ENCODE measurements at regions not wholly inside any gene's neighbourhood (a gene's known extent, or its start where the extent isn't known, plus 50 kb on each side); places are given as distances from the start of the nearest gene placed in this dataset.
"Not testable (repeated sequence)": the region's sequence is repeated elsewhere in the genome, so short reads cannot be mapped to it uniquely, and the experiment has no call there.

DNA sequence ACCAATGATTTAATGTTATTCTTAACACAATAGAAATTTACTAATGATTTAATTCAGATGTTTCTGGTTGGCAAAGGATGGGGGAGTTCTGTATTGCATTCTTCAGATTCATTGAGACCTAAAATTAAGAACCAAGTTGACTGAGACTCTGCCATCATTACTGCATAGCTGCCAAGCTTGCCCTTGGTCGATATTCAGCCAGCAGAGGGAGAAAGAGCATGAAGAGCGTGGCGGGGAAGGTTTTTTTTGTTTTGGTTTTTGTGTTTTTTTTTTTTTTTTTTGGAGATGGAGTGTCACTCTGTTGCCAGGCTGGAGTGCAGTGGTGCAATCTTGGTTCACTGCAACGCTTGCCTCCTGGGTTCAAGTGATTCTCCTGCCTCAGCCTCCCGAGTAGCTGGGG is 659.4 kb upstream of the EEF2KMT start:
- H3K36me3 Mint-ChIP-seq: no peaks in the 10 kb centered on the region
- H3K9me3 Mint-ChIP-seq: peaks cover 3% of the 10 kb centered on the region
- no peaks in the 10 kb centered on the region for H3K4me1 Mint-ChIP-seq (ENCODE audit: low read depth in 2 of 2)
- no peak for DNase-seq (ENCODE audit: low spot score)
- peaks cover 0 to 9% of the 10 kb centered on the region in 2 donors for H3K27me3 Mint-ChIP-seq
- no peak overlapping the region for H3K27ac Mint-ChIP-seq
- no peak for ATAC-seq
- H3K4me3 Mint-ChIP-seq: no peak overlapping the region

DNA sequence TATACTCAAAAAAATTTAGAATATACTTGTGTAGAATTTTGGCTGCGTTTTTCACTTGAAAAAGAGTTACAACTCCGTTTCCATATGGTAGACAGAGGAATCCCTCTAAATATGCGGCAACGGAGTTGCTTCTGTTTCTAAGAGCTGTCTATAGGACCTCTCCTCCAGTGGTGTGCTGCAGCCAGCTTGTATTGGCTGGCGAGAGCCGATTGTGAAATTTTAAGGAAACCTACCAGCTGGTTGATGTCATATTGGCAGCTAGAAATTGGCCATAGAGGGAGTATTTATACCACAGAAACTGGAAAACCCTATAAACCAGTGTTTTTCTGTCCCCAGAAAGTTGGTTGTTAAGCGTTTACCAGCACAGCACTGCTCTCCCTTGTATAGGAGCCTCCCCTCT is 655.8 kb upstream of the EEF2KMT start:
- H3K9me3 Mint-ChIP-seq: peaks cover 6% of the 10 kb centered on the region
- no peaks in the 10 kb centered on the region for H3K4me1 Mint-ChIP-seq (ENCODE audit: low read depth in 2 of 2)
- no peak overlapping the region for H3K4me3 Mint-ChIP-seq
- DNase-seq (ENCODE audit: low spot score): no peak
- peaks cover 0 to 7% of the 10 kb centered on the region in 2 donors for H3K27me3 Mint-ChIP-seq
- H3K36me3 Mint-ChIP-seq: no peaks in the 10 kb centered on the region
- ATAC-seq: no peak
- H3K27ac Mint-ChIP-seq: no peak overlapping the region

DNA sequence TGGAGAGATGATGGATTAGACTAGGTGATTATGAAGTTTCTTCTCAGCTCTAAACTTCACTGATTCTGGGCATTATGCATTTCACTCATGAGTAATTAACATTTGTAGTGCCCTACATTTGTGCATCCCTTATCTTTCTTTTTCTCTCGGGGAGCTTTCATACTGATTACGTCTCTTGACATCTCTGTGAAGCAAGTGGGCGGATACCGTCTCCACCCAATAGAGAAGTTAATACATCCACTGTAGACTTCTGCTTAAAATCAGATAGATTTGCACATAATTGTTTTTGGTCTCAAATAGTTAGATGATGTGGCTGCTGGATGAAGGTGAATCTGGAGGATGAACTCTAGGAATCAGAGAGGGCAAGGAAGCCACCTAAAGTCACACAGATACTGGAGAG is 653.6 kb upstream of the EEF2KMT start:
- no peak for ATAC-seq
- no peak overlapping the region for H3K27ac Mint-ChIP-seq
- peaks cover 4% of the 10 kb centered on the region for H3K36me3 Mint-ChIP-seq
- DNase-seq (ENCODE audit: low spot score): no peak
- peaks cover 3% of the 10 kb centered on the region for H3K9me3 Mint-ChIP-seq
- no peaks in the 10 kb centered on the region for H3K4me1 Mint-ChIP-seq (ENCODE audit: low read depth in 2 of 2)
- H3K4me3 Mint-ChIP-seq: no peak overlapping the region
- H3K27me3 Mint-ChIP-seq: peaks cover 0 to 5% of the 10 kb centered on the region in 2 donors

DNA sequence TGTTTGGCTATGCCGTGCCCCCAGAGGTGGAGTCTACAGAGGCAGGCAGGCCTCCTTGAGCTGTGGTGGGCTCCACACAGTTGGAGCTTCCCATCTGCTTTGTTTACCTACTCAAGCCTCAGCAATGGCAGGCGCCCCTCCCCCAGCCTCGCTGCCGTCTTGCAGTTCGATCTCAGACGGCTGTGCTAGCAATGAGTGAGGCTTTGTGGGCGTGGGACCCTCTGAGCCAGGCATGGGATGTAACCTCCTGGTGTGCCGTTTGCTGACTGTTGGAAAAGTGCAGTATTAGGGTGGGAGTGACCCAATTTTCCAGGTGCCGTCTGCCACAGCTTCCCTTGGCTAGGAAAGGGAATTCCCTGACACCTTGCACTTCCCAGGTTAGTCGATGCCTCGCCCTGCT is 652.8 kb upstream of the EEF2KMT start:
- not testable (repeated sequence) for H3K4me3 Mint-ChIP-seq; DNase-seq (ENCODE audit: low spot score)

DNA sequence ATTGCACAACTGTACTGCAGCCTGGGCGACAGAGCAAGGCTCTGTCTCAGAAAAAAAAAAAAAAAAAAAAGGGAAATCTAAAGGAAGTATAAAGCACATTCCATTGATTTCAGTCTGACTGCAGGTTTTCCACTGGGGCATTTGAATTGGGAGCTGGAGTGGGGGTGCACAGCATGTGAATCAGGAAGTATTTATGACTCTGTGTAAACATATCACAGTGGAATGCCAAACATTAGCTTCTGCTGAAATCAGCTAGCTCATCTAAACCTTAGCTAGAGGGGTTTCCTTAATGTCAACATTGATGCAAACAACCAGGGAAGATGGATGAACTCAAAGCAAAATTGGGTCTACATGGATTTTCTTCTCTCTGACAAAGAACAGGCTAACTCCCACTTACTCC is 641.0 kb upstream of the EEF2KMT start:
- no peaks in the 10 kb centered on the region for H3K4me1 Mint-ChIP-seq (ENCODE audit: low read depth in 2 of 2)
- H3K36me3 Mint-ChIP-seq: no peaks in the 10 kb centered on the region
- H3K4me3 Mint-ChIP-seq: no peak overlapping the region
- H3K9me3 Mint-ChIP-seq: no peaks in the 10 kb centered on the region
- H3K27ac Mint-ChIP-seq: no peak overlapping the region
- DNase-seq (ENCODE audit: low spot score) (no peak), ATAC-seq (no peak)
- H3K27me3 Mint-ChIP-seq: no peaks in the 10 kb centered on the region

More for the DNA sequence above, 652.8 kb upstream of the EEF2KMT start:
- H3K27me3 Mint-ChIP-seq; H3K27ac Mint-ChIP-seq; H3K4me1 Mint-ChIP-seq (ENCODE audit: low read depth in 2 of 2); ATAC-seq; H3K36me3 Mint-ChIP-seq; H3K9me3 Mint-ChIP-seq: not testable (repeated sequence)

- no peaks in the 10 kb centered on the region for H3K27me3 Mint-ChIP-seq
- ATAC-seq: no peak
- no peak overlapping the region for H3K27ac Mint-ChIP-seq
- H3K4me3 Mint-ChIP-seq: no peak overlapping the region
- no peaks in the 10 kb centered on the region for H3K4me1 Mint-ChIP-seq (ENCODE audit: low read depth in 2 of 2)
- H3K9me3 Mint-ChIP-seq: no peaks in the 10 kb centered on the region
- H3K36me3 Mint-ChIP-seq: no peaks in the 10 kb centered on the region
- DNase-seq (ENCODE audit: low spot score): no peak
These were observed 638.8 kb upstream of the EEF2KMT start for GRCh38 chr16:5736209-5736930.

DNA sequence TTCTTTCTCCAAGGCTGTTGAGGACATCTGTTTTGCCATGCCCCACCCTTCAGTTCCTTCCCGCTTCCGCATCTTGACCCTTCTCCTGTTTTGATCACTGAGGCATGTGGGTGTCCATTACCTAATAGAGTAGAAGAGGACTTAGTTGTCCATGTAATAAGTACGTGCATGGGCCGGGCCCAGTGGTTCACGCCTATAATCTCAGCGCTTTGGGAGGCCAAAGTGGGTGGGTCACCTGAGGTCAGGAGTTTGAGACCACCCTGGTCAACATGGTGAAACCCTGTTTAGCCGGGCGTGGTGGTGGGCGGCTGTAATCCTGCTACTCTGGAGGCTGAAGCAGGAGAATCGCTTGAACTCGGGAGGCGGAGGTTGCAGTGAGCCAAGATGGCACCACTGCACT is 637.8 kb upstream of the EEF2KMT start:
- no peak for ATAC-seq
- Mint-ChIP-seq H3K27me3 (no peaks in the 10 kb centered on the region), H3K27ac (no peak overlapping the region), H3K36me3 (no peaks in the 10 kb centered on the region), H3K4me3 (no peak overlapping the region), H3K9me3 (no peaks in the 10 kb centered on the region), H3K4me1 (ENCODE audit: low read depth in 2 of 2) (no peaks in the 10 kb centered on the region)
- no peak for DNase-seq (ENCODE audit: low spot score)

GRCh38 chr16:5730783-5731182 is 633.2 kb upstream of the EEF2KMT start:
- no peak for DNase-seq (ENCODE audit: low spot score)
- Mint-ChIP-seq H3K27ac (no peak overlapping the region), H3K4me1 (ENCODE audit: low read depth in 2 of 2) (no peaks in the 10 kb centered on the region), H3K4me3 (no peak overlapping the region), H3K9me3 (no peaks in the 10 kb centered on the region), H3K36me3 (no peaks in the 10 kb centered on the region), H3K27me3 (no peaks in the 10 kb centered on the region)
- ATAC-seq: no peak

DNA sequence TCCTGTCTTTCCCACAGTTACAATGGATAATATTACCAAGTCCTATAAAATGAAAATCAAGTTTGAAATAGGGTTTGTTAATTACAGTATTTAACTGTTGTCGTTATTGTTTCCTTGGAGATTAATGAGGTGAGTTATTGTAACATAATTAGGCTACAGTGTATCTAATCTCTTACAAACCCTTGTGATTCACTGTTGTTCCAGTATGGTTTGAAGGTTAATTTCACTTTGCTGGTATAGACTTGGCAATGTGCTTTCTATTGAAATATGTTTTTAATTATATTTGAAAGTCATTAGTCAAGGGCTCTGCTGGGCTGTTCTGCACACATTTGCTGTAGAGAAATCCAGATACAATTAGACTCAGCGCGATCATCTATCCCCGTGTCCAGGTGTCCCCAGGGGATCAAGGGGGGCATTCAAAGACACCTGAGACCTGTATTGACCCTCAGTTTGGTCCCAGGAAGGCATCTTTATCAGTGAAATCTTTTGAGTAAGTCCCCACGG is 624.6 kb upstream of the EEF2KMT start:
- DNase-seq (ENCODE audit: low spot score) (no peak), ATAC-seq (no peak)
- Mint-ChIP-seq H3K4me3 (no peak overlapping the region), H3K4me1 (ENCODE audit: low read depth in 2 of 2) (no peaks in the 10 kb centered on the region), H3K9me3 (no peaks in the 10 kb centered on the region), H3K36me3 (no peaks in the 10 kb centered on the region), H3K27ac (no peak overlapping the region), H3K27me3 (no peaks in the 10 kb centered on the region)

- peaks cover 6% of the 10 kb centered on the region for H3K9me3 Mint-ChIP-seq
- DNase-seq (ENCODE audit: low spot score) (no peak), ATAC-seq (no peak)
- no peak overlapping the region for H3K4me3 Mint-ChIP-seq
- H3K4me1 Mint-ChIP-seq (ENCODE audit: low read depth in 2 of 2): no peaks in the 10 kb centered on the region
- H3K27me3 Mint-ChIP-seq: no peaks in the 10 kb centered on the region
- H3K36me3 Mint-ChIP-seq: no peaks in the 10 kb centered on the region
- no peak overlapping the region for H3K27ac Mint-ChIP-seq
These were observed 617.6 kb upstream of the EEF2KMT start for GRCh38 chr16:5715155-5715554.

- Mint-ChIP-seq H3K4me3 (no peak overlapping the region), H3K27me3 (no peaks in the 10 kb centered on the region), H3K36me3 (no peaks in the 10 kb centered on the region), H3K9me3 (peaks cover 6% of the 10 kb centered on the region), H3K4me1 (ENCODE audit: low read depth in 2 of 2) (no peaks in the 10 kb centered on the region), H3K27ac (no peak overlapping the region)
- DNase-seq (ENCODE audit: low spot score) (no peak), ATAC-seq (no peak)
These were observed 612.3 kb upstream of the EEF2KMT start for GRCh38 chr16:5709889-5710288.

- ATAC-seq (no peak), DNase-seq (ENCODE audit: low spot score) (no peak)
- Mint-ChIP-seq H3K9me3 (peaks cover 16% of the 10 kb centered on the region), H3K4me1 (ENCODE audit: low read depth in 2 of 2) (no peaks in the 10 kb centered on the region), H3K27ac (no peak overlapping the region), H3K27me3 (no peaks in the 10 kb centered on the region), H3K36me3 (peaks cover 7% of the 10 kb centered on the region), H3K4me3 (no peak overlapping the region)
These were observed 608.6 kb upstream of the EEF2KMT start for GRCh38 chr16:5706211-5706610.

DNA sequence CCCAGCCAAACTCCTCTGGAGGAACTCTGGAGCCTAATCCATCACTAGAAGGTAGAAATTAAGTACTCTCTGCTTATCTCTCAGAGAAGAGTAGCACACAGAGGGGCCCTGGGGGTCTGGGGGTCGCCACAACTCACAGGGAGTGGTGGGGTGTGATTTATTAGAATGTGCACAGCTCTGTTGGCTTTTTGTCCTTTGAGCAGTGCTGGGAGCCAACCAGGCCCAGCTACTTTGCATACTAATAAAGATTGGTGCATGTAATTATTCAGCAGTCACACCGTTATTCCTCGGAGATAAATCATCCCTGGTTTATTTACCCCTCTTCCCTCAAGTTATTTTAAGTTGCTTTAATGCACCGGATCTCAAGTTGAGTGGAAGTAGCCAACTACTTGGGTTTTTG is 606.7 kb upstream of the EEF2KMT start:
- no peaks in the 10 kb centered on the region for H3K4me1 Mint-ChIP-seq (ENCODE audit: low read depth in 2 of 2)
- H3K27me3 Mint-ChIP-seq: no peaks in the 10 kb centered on the region
- DNase-seq (ENCODE audit: low spot score) (no peak), ATAC-seq (no peak)
- H3K27ac Mint-ChIP-seq: no peak overlapping the region
- H3K36me3 Mint-ChIP-seq: peaks cover 7% of the 10 kb centered on the region
- H3K9me3 Mint-ChIP-seq: peaks cover 13% of the 10 kb centered on the region
- H3K4me3 Mint-ChIP-seq: no peak overlapping the region

GRCh38 chr16:5693426-5693825 is 595.8 kb upstream of the EEF2KMT start:
- DNase-seq (ENCODE audit: low spot score) (no peak), ATAC-seq (no peak)
- Mint-ChIP-seq H3K4me3 (no peak overlapping the region), H3K9me3 (no peaks in the 10 kb centered on the region), H3K36me3 (no peaks in the 10 kb centered on the region), H3K27me3 (peaks cover 2 to 21% of the 10 kb centered on the region in 2 donors), H3K4me1 (ENCODE audit: low read depth in 2 of 2) (no peaks in the 10 kb centered on the region), H3K27ac (no peak overlapping the region)

DNA sequence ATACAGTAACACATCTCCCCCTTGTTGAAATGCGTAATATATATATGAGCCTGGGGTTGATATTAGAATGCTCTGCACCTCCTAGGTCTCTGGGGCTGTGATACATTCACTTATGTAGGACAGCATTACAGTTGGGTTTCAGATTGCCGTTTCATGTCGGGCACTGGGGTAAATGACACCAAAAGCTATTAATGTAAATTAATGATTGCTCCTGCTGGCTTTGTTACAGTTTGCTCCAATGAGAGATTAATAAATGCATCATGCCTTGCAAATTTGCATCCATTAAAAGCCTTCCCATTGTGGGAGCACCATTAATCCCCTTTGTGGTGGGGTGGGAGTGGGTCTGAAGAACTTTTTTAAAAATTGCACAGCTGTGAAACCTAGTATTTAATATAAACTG is 584.4 kb upstream of the EEF2KMT start:
- Mint-ChIP-seq H3K4me3 (no peak overlapping the region), H3K36me3 (no peaks in the 10 kb centered on the region), H3K9me3 (peaks cover 3% of the 10 kb centered on the region), H3K4me1 (ENCODE audit: low read depth in 2 of 2) (no peaks in the 10 kb centered on the region), H3K27me3 (peaks cover 0 to 2% of the 10 kb centered on the region in 2 donors), H3K27ac (no peak overlapping the region)
- no peak for ATAC-seq
- no peak for DNase-seq (ENCODE audit: low spot score)
